ENCODE measurements at regions not wholly inside any gene's neighbourhood (a gene's known extent, or its start where the extent isn't known, plus 50 kb on each side); places are given as distances from the start of the nearest gene placed in this dataset.

- WGBS (ENCODE audit: low lambda C conversion rate) = 23% methylated on average over 1 of the region's 1 CpG
- CTCF ChIA-PET = interaction anchor here (0.7 kb wide), 1 partner anchor 16 kb away, joined by 3 read pairs; no protein-coding TSS in a partner anchor
- H3K4me1 ChIP-seq (ENCODE audit: control insufficient read depth in 1 of 2, insufficient read depth in 2 of 2, low read depth in 1 of 2, low read length in 1 of 2) = no peaks in the 10 kb centered on the region
Measured at GRCh38 chr3:67884345-67884744, 229.9 kb upstream of the SUCLG2 start.

GRCh38 chr3:67883766-67884165 lies 229.4 kb upstream of the SUCLG2 start:
- no peak overlapping the region for H3K4me2 ChIP-seq
- no peak for TF ChIP-seq GABPA (IDR thresholded peaks at IDR 0.05; ENCODE audit: low read depth)
- no peak for TF ChIP-seq YY1 (IDR thresholded peaks at IDR 0.05; ENCODE audit: low read depth)
- no peak for TF ChIP-seq MXI1 (IDR thresholded peaks at IDR 0.05; ENCODE audit: low read depth, low read length)
- 13% methylated on average over 2 of the region's 2 CpGs for WGBS (ENCODE audit: low lambda C conversion rate)
- no peaks in the 10 kb centered on the region for H3K27me3 ChIP-seq (ENCODE audit: insufficient read depth)
- no peak for DNase-seq
- ChIA-PET CTCF (interaction anchor here (0.6 to 1.0 kb wide), 2 partner anchors 19 to 213 kb away, joined by 3 read pairs; no protein-coding TSS in a partner anchor), POLR2A (no interaction called here)
- no peak overlapping the region for H2AFZ ChIP-seq (ENCODE audit: low read depth)
- no peaks in the 10 kb centered on the region for H3K4me1 ChIP-seq (ENCODE audit: control insufficient read depth in 1 of 2, insufficient read depth in 2 of 2, low read depth in 1 of 2, low read length in 1 of 2)
- no peaks in the 10 kb centered on the region for H3K9me2 ChIP-seq
- no peaks in the 10 kb centered on the region for H3K79me2 ChIP-seq (ENCODE audit: insufficient read depth)
- no peaks in the 10 kb centered on the region for H3K36me3 ChIP-seq (replicated peaks in 1 of 2; ENCODE audit: control insufficient read depth in 1 of 2, insufficient read depth in 2 of 2, low read length in 1 of 2)
- H3K9me3 ChIP-seq = no peaks in the 10 kb centered on the region
- no peak overlapping the region for H3K9ac ChIP-seq
- no peaks in the 10 kb centered on the region for H4K20me1 ChIP-seq (ENCODE audit: insufficient read depth)
- H3F3A ChIP-seq (replicated peaks; ENCODE audit: insufficient read depth) = no peaks in the 10 kb centered on the region
- H3K4me3 ChIP-seq (ENCODE audit: low read depth in 2 of 2, low read length in 1 of 2) = no peak overlapping the region
- H3K27ac ChIP-seq (ENCODE audit: low read depth in 2 of 2, low read length in 1 of 2) = no peak overlapping the region

More at GRCh38 chr3:67884345-67884744, 229.9 kb upstream of the SUCLG2 start:
- Histone ChIP-seq H3K9me2 (no peaks in the 10 kb centered on the region), H3F3A (replicated peaks; ENCODE audit: insufficient read depth) (no peaks in the 10 kb centered on the region), H4K20me1 (ENCODE audit: insufficient read depth) (no peaks in the 10 kb centered on the region), H3K79me2 (ENCODE audit: insufficient read depth) (no peaks in the 10 kb centered on the region), H3K4me3 (ENCODE audit: low read depth in 2 of 2, low read length in 1 of 2) (no peak overlapping the region), H3K9ac (no peak overlapping the region), H3K4me2 (no peak overlapping the region), H3K27me3 (ENCODE audit: insufficient read depth) (no peaks in the 10 kb centered on the region), H3K36me3 (replicated peaks in 1 of 2; ENCODE audit: control insufficient read depth in 1 of 2, insufficient read depth in 2 of 2, low read length in 1 of 2) (no peaks in the 10 kb centered on the region), H3K9me3 (no peaks in the 10 kb centered on the region), H3K27ac (ENCODE audit: low read depth in 2 of 2, low read length in 1 of 2) (no peak overlapping the region), H2AFZ (ENCODE audit: low read depth) (no peak overlapping the region)
- no peak for DNase-seq
- POLR2A ChIA-PET = no interaction called here
- no peak for TF ChIP-seq SMC3 (IDR thresholded peaks at IDR 0.05; ENCODE audit: low read depth, low read length)
- no peak for TF ChIP-seq MEF2A (IDR thresholded peaks at IDR 0.05; ENCODE audit: borderline replicate concordance, low read depth)
- no peak for TF ChIP-seq EZH2phosphoT487 (IDR thresholded peaks at IDR 0.05; ENCODE audit: borderline replicate concordance, low read depth)
- TF ChIP-seq CHD2 (IDR thresholded peaks at IDR 0.05; ENCODE audit: low read length, partially characterized antibody) = no peak

- CTCF ChIA-PET = interaction anchor here (1.0 kb wide), 1 partner anchor 18 kb away, joined by 3 read pairs; no protein-coding TSS in a partner anchor
- H3K4me2 ChIP-seq = no peak overlapping the region
- no peaks in the 10 kb centered on the region for H3K9me2 ChIP-seq
- no peaks in the 10 kb centered on the region for H4K20me1 ChIP-seq (ENCODE audit: insufficient read depth)
- no peaks in the 10 kb centered on the region for H3K4me1 ChIP-seq (ENCODE audit: control insufficient read depth in 1 of 2, insufficient read depth in 2 of 2, low read depth in 1 of 2, low read length in 1 of 2)
- no peaks in the 10 kb centered on the region for H3K9me3 ChIP-seq
- H3K27ac ChIP-seq (ENCODE audit: low read depth in 2 of 2, low read length in 1 of 2) = no peak overlapping the region
- H3K27me3 ChIP-seq (ENCODE audit: insufficient read depth) = no peaks in the 10 kb centered on the region
- DNase-seq = no peak
- 11% methylated on average over 3 of the region's 5 CpGs for WGBS (ENCODE audit: low lambda C conversion rate)
- no peaks in the 10 kb centered on the region for H3K79me2 ChIP-seq (ENCODE audit: insufficient read depth)
- POLR2A ChIA-PET = no interaction called here
- no peak overlapping the region for H3K4me3 ChIP-seq (ENCODE audit: low read depth in 2 of 2, low read length in 1 of 2)
- H2AFZ ChIP-seq (ENCODE audit: low read depth) = no peak overlapping the region
- H3K9ac ChIP-seq = no peak overlapping the region
- no peaks in the 10 kb centered on the region for H3F3A ChIP-seq (replicated peaks; ENCODE audit: insufficient read depth)
- H3K36me3 ChIP-seq (replicated peaks in 1 of 2; ENCODE audit: control insufficient read depth in 1 of 2, insufficient read depth in 2 of 2, low read length in 1 of 2) = no peaks in the 10 kb centered on the region
- TF ChIP-seq ZBTB33 (IDR thresholded peaks at IDR 0.05; ENCODE audit: borderline replicate concordance, low read depth) = no peak
- TF ChIP-seq SIN3A (IDR thresholded peaks at IDR 0.05; ENCODE audit: borderline replicate concordance, low read depth, low read length) = no peak
- no peak for TF ChIP-seq PBX3 (IDR thresholded peaks at IDR 0.05)
- no peak for TF ChIP-seq FOXM1 (IDR thresholded peaks at IDR 0.05; ENCODE audit: low read depth)
- no peak for TF ChIP-seq TEAD4 (IDR thresholded peaks at IDR 0.05; ENCODE audit: borderline replicate concordance, insufficient read depth)
- no peak for TF ChIP-seq POLR2AphosphoS5 (IDR thresholded peaks at IDR 0.05; ENCODE audit: low read depth, low read length)
- TF ChIP-seq CTCF (IDR thresholded peaks at IDR 0.05) = no peak
- TF ChIP-seq RCOR1 (IDR thresholded peaks at IDR 0.05; ENCODE audit: low read length) = no peak
- no peak for TF ChIP-seq NFIC (IDR thresholded peaks at IDR 0.05; ENCODE audit: borderline replicate concordance)
- TF ChIP-seq MXI1 (IDR thresholded peaks at IDR 0.05; ENCODE audit: low read depth, low read length) = no peak
- no peak for TF ChIP-seq USF1 (IDR thresholded peaks at IDR 0.05; ENCODE audit: borderline replicate concordance, low read depth)
- TF ChIP-seq RFX5 (IDR thresholded peaks at IDR 0.05; ENCODE audit: low read length) = no peak
Measured at GRCh38 chr3:67882981-67883380, 228.6 kb upstream of the SUCLG2 start.
